Brain pericyte (primary cell): ENCODE measurements at regions not wholly inside any gene's neighbourhood (a gene's known extent, or its start where the extent isn't known, plus 50 kb on each side); places are given as distances from the start of the nearest gene placed in this dataset.
"Not testable (repeated sequence)": the region's sequence is repeated elsewhere in the genome, so short reads cannot be mapped to it uniquely, and the experiment has no call there.

Experiments
- DNase-seq: peaks from one replicate; pipeline ENCODE4 v3.0.0-alpha.2; 2012; ENCODE audit warnings: low read depth, low spot score

- DNase-seq = no peak
Observed at GRCh38 chr7:156590212-156590611, 50.4 kb upstream of the RNF32 start.

- no peak for DNase-seq
Observed at GRCh38 chr7:156589808-156590207, 50.8 kb upstream of the RNF32 start.

GRCh38 chr7:156585926-156586325 is 54.6 kb upstream of the RNF32 start:
- DNase-seq = no peak

GRCh38 chr7:156585025-156585648 is 55.4 kb upstream of the RNF32 start:
- no peak for DNase-seq

GRCh38 chr7:156582591-156583123 is 57.9 kb upstream of the RNF32 start:
- no peak for DNase-seq

- DNase-seq = no peak
Observed at GRCh38 chr7:156580036-156580435, 60.5 kb upstream of the RNF32 start.

- DNase-seq = no peak
Observed at GRCh38 chr7:156579566-156579965, 61.0 kb upstream of the RNF32 start.

- DNase-seq = no peak
Observed at GRCh38 chr7:156578978-156579430, 61.6 kb upstream of the RNF32 start.

- no peak for DNase-seq
Observed at GRCh38 chr7:156578578-156578940, 62.0 kb upstream of the RNF32 start.

GRCh38 chr7:156577645-156578577 is 62.7 kb upstream of the RNF32 start:
- DNase-seq = no peak

- no peak for DNase-seq
Observed at GRCh38 chr7:156576216-156577058, 64.1 kb upstream of the RNF32 start.

GRCh38 chr7:156568258-156568657 is 72.3 kb upstream of the RNF32 start:
- no peak for DNase-seq

- no peak for DNase-seq
Observed at GRCh38 chr7:156566812-156567549, 73.6 kb upstream of the RNF32 start.

- DNase-seq = not testable (repeated sequence)
Observed at GRCh38 chr7:156565002-156565401, 75.6 kb upstream of the RNF32 start.

- no peak for DNase-seq
Observed at GRCh38 chr7:156560696-156561095, 79.9 kb upstream of the RNF32 start.

GRCh38 chr7:156560075-156560474 is 80.5 kb upstream of the RNF32 start:
- DNase-seq = no peak

GRCh38 chr7:156559001-156559400 is 81.6 kb upstream of the RNF32 start:
- no peak for DNase-seq

GRCh38 chr7:156558198-156558597 is 82.4 kb upstream of the RNF32 start:
- no peak for DNase-seq

GRCh38 chr7:156556083-156556482 is 84.5 kb upstream of the RNF32 start:
- no peak for DNase-seq

GRCh38 chr7:156554488-156554887 is 86.1 kb upstream of the RNF32 start:
- DNase-seq = no peak

- no peak for DNase-seq
Observed at GRCh38 chr7:156549636-156550035, 90.9 kb upstream of the RNF32 start.
